GM21526 (cell line): ENCODE measurements at regions not wholly inside any gene's neighbourhood (a gene's known extent, or its start where the extent isn't known, plus 50 kb on each side); places are given as distances from the start of the nearest gene placed in this dataset.

Experiments
- ATAC-seq: cut with Tn5 transposase; IDR thresholded peaks from one replicate; pipeline ENCODE4 v1.9.1; 2021; ENCODE audit warnings: moderate library complexity; ENCODE audit not compliant: unreplicated experiment, low FRiP score

DNA sequence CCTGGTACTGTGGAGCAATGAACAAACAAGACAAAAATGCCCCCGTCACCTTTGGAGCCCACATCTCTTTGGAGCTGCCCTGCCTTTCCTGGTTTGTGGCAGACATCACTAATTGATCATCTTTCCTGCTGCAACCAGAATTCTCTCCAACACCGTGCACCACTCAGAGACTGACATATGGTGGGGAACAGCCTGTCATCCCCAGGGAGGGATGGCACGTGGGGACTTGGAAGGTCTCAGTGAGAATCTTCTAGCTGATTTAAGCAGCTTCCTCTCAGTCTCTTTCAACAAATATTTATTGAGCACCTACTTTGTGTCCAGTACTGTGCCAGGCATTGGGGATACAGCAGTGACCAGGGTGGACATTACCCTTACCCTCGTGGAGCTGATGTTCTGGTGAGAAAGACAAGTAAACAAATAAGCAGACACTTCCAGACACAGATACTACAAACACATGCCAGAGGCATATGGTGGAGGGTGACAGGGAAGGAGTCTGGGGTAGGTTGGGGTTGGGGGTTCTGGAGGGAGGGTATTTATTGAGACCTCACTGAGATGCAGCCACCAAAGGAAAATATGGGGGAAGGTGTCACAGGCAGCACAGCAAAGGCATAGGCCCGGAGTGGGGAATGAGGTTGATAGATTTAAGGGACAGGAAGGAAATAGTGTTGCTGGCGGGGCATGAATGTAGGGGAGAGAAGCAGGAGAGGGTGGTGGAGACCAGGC, 82.3 kb downstream of the CEBPB start:
- no peak for ATAC-seq

DNA sequence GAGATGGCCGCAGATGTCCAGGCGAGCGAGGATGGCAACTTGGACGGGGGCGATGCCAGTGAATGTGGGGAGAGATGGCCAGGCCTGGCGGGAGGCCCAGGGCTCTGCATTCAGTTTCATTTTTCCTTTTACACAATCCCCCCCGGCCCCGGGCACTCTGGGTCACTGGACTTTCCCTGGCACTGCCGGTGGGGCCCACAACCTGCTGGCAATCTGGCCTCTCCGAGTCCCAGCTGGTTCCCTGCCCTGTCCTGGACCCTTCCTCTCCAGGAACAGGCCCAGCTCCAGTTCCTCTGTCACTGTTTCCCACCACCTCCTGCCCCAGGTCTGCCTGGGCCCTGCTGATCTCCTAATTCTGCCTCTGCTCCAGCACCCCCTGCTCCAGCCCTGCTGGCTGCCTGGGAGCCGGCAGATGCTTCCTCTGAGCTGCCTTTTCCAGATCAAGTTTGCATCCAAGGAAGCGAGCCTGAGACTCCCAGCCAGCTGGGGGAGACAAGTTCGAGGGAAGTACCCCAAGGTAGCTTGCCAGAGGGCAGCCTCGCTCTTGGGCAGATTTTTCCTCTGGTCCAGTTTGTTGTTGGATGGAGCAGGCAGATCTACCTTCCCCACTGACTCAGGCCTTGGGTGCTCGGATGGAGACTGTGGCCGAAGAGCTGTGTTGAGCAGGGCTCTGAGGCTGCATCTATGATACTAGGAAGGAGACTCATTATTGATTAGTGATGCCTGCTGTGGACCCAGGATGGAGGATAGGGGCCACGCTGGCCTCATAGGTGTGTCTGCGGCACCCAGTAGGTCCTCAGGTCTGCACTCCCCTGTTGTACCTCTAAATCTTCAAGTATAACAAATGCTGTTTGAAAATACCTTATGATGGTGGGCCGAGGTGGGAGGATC, 83.2 kb downstream of the CEBPB start:
- no peak for ATAC-seq

DNA sequence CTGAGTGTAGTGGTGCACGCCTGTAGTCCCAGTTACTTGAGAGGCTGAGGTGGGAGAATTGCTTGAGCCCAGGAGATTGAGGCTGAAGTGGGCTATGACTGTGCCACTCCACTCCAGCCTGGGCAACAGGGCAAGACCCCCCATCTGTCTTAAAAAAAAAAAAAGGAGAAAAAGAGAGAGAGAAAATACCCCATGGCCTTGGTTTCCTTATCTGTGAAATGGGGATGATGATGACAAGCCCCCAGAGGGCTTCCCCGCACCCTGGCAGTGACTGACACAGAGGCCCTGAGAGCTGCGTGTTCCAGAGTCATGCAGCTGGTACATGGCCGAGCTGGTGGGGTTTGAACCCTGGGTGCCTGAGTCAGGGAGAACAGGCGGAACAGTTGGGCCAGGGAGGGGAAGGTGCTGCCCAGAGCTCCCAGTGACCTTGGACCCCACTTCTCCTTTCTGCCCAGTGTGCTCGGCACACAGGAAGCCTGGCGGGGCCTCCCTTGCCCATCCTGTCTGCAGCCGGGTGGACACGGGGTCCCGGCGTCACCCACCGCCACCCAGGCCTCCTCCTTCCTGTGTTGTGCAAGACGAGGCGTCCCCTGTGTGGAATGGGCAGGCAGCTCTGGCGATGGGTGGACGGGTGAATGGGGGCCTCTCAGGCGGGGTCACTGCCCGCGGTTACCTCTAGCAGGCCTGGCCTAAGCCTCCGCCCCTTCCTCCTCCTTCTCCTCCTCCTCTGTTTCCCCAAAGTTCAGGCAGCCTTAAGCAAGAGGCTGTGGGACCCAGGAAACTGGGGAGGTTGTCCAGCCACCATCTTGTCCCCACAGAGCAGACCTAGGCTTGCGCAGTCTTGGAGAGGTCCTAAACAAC, 84.2 kb downstream of the CEBPB start:
- no peak for ATAC-seq

DNA sequence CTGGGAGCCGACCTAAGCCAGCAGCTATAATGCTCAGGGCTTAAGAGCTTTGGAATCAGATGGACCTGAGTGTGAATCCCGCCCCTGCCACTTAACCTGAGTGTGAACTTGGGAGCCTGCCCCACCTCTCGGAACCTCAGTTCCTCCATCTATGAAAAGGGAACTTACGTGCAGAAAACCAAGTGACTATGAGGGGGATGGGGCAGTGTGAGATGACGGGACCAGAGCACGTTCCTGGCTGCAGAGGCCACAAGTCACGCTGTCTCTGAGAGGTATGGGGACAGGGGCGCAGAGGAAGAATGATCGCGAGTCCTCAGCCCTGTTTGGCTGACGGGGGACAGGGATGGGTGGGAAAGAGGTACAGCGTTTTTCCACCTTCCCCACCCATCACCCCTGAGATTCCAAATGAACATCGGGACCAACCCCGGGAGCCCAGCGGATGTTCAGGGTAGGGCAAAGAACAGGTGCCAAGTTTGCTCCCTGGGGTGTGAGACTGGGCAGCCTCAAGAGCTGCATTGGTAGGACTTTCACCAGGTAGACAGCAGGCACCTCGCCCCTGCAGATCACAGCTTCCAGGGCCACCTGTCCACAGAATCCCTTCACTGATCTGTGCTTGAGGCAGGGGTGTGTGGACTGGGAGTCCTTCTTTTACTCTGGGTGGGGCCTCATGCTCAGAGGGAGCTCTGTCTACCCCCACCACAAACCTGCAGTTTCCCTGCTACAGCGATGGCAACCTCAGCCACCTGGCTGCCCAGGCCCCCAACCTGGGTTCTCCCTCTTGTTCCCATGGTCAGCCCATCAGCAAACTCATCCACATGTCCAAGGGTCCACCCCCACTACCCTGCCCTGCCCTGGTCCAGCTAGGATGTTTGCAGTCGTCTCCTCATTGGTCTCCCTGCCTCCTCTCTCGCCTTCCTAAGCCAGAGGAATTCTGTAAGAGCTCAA, 85.8 kb downstream of the CEBPB start:
- ATAC-seq, result no peak

DNA sequence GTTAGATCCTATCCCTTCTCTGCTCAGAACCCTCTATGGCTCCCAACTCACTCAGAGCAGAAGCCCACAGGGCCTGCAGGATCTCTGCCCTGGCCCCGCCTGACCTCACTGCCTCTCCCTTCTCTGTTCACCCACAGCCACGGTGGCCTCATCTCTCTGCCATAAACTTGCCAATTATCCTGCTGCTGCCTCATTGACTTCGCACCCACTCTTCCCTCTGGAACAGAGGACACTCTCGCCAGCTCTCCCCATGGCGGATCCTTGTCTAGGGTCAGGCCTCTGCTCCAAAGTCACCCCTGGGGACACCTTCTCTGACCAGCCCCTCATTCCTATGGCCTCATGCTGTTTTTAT, 86.4 kb downstream of the CEBPB start:
- ATAC-seq, result no peak

DNA sequence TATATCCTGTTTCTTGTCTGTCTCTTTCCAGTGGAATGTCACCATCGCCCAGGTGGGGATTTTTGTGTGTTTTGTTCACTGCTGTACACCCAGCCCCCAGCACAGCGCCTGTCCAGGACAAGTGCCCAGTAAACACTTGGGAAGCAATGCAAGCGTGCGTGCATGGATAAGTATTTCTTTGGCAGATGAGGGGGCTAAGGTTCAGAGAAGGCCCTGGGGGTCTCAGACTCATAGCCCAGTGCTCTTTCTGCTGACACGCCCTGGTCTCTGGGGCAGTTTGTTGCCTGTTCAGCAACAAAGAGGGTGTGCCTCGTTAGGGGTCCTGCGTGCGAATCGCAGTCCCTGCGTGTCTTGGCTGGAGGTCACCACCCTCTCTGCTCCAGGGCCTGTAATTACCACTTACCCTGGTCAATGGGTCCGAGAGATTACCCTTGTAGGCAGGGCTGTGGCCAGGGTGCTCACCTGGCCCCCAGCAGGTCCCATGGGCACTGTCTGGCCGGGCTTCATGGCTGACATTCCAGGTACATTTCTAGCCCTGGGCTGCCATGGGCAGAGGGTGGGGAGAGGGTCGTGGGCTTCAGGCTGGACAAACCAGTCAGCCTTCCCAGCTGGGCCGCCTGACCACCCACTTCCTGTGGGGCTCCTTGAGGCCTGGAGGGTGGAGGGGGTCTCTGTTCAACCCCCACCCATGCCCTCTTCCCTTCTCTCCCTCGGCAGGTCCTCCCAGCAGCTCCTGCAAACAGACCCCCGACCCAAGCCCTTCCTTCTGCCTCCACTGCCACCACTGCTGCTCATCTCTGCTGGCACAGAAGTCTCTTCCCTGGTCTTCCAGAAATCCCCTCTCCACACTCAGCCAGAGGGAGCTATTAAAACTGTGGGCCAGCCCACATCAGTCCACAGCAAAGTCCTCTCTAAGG, 87.1 kb downstream of the CEBPB start:
- no peak for ATAC-seq

DNA sequence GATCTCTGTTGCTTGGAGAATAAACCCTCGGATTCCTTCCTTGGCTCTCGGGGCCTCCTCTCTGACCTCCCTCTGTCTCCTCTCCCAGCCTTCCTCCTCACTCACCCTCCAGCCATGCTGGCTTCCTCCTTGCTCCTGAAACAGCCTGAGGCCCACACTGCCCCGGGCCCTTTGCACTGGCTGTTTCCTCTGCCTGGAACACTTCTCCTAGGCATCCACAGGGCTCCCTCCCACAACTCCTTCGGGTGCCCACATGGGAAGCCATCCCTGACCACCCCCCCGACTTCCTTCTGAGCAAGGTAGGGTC, 87.7 kb downstream of the CEBPB start:
- no peak for ATAC-seq

DNA sequence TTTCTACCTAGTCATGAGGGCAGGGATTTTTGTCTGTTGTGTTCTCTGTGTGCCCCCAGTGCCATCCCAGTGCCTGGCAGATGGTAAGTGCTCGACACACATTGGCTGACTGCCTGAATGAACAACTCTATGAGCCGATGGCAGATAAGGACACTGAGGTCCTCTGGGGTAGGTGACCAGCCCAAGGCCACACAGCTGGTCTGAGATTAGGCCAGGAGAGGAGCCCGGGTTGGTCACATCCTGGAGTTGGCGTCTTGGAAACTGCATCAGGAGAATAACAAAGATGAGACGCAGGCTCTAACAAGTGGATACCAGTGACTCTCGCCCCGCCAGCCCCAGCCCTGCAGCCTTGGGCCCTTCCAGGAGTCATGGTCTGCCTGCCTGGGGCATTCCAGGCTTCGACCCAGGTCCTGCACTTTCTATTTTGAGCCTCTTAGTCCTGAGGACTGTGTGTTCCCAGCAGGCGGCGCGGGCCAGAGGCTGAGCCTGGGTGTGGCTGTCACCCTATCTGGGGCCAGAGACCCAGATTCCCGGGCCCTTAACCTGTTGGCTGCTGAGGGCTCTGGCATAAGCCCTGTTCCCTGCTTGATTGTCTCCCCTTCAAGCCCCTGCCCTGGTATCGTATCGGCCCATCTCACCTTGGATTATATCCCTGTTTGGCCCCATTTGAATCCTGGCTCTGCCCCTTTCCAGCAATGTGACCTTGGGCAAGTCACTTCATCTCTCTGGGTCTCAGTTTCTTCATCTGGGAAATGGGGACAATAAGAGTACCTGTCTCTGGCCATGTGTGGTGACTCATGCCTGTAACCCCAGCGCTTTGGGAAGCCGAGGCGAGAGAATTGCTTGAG, 88.3 kb downstream of the CEBPB start:
- ATAC-seq, result no peak

DNA sequence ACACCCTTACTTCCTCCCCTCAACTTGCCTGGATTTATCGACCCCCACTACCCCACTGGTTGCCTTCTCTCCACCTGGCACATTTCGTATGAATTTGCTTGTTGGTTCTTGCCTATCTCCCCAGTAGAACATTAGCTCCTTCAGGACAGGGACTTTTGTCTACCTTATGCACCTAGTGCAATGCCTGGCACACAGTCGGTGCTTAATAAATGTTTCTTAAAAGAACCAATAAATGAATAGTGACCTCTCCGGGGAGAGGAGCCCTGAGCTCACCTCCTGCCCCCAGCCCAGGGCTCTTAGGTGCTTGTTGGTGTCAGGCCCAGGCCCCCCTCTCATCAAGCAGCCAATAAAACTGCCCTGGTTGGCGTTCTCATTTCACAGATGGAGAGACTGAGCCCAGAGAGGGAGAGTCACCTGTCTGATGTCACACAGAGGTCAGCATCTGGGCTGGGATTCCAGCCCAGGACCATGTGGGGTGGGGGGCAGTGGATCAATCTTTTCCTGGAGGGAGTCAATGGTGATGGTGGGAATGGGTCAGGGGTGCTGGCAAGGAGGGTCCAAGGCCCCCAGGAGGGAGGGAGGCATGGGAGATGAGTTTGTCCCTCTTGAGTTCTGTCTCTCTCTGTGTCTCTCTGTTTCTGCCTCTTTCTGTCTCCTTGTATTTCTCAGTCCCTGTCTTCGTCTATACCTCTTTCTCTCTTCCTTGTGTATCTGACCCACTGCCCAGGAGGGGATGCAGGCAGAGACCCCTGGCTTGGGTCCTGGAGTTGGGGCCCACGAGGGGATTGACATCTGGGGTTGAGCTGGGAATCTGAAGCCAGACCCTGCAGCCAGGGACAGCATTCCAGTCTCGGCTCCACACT, 89.6 kb downstream of the CEBPB start:
- ATAC-seq, result no peak

DNA sequence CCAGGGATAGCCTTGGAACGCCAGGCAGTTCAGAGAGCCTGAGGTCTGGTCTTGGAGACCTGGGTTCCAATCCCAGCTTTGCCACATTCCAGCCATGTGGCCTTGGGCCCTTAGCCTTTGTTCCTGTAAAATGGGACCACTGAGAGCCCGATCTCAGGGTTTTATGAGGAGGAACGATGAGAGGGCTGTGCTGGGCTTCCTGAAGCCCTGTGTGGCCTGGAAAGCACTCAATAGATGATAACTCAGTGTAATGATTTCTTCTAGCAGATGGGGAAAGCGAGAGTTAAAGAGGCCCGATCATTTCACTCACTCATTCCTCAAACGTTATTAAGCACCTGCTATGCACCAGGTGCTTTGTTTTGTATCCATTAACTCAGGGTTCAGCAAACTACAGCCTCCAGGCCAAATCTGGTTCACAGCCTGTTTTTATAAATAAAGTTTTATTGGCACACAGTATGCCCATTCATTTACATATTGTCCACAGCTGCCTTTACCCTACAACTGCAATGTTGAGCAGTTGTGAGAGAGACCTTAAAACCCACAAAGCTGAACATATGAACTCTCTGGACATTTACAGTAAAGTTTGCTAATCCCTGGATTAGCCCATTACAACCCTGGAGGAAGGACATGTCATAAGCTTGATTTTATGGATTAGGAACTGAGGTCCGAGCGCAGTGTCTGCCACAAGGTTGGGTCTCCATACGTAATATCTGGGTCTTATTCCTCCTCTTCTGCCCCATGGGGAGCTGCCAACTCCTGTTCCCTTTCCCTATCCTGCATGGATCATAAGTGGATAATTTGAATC, 90.4 kb downstream of the CEBPB start:
- no peak for ATAC-seq

DNA sequence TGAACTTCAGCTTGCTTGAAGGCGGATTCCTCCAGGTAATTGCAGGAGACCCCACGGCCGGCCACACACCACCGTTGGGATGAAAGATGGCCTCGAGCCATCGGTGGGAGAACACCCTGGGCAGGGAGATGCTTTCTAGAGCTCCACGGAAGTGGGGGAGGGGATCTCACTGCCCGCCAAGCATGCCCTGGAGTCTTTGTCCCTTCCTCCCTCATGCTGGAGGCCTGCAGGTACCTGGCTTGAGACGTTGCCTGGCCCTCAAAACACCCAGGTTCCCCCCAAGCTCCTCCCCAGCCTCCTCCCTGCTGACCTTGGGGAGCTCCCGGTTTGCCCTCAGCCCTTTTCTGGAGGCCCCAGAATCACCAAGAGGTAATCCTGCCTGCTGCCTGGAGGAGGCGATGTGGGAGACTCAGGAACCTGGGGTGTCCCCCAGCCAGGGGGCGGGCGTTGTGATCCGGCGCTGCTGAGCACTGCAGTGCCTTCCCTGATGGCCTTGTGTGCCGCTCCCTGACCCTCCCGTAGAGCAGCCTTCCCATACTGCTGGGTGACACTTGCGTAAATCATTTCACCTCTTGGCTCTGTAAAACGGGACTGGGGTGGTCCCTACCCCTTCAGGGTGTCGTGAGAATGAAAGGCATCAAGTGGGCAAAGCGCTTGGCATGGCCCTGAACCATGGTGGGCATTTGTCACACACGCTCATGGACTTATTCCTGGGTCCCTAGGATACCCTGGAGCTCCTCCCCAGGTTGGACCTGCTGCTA, 91.4 kb downstream of the CEBPB start:
- ATAC-seq, result no peak

DNA sequence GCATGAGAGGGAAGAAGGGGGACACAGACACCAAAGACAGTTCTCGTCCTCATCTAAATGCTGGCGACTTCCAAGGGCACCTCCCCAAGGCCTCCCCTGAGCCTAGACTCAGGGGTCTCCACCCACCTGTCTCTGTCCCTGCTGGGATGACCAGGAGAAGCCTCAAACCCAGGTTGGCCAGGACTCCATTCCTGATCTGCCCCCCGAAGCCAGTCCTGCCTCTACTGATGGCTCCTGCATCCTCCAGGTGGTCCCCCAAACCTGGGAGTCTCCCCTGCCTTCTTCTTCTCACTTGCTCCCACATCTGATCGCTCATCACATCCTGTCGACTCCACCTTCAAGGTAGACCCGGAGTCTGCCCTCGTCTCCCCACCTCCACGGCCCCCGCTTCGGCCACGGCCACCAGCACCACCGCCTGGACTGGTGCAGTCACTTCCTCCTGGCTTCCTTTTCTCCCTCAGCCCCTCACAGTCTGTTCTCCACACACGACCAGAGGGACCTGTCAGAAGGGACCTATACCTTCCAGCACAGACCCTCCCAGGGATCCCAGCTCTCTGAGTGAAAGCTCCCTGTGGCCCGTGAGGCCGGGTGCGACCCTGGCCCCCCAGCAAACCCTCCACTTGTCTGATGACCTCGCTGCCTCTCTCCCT, 92.1 kb downstream of the CEBPB start:
- ATAC-seq, result no peak

DNA sequence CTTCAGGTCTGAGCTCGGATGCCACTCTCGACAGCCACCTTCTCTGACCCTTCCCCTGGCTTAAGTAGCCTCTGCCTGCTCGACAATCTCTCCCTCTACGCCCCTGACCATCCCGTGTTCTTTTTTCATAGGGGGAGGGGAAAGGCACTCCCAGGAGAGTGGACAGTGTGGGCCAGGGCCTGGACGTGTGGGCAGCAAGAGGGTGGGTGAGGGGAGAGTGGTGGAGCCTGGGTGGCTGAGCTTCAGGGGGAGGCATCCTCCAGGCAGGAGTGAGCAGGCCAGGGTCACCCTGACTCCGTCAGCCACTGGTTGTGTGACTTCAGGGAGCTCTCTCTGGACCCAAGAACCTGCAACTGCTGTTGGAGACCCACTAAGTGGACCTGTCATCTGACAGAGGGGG, 92.7 kb downstream of the CEBPB start:
- ATAC-seq, result no peak

DNA sequence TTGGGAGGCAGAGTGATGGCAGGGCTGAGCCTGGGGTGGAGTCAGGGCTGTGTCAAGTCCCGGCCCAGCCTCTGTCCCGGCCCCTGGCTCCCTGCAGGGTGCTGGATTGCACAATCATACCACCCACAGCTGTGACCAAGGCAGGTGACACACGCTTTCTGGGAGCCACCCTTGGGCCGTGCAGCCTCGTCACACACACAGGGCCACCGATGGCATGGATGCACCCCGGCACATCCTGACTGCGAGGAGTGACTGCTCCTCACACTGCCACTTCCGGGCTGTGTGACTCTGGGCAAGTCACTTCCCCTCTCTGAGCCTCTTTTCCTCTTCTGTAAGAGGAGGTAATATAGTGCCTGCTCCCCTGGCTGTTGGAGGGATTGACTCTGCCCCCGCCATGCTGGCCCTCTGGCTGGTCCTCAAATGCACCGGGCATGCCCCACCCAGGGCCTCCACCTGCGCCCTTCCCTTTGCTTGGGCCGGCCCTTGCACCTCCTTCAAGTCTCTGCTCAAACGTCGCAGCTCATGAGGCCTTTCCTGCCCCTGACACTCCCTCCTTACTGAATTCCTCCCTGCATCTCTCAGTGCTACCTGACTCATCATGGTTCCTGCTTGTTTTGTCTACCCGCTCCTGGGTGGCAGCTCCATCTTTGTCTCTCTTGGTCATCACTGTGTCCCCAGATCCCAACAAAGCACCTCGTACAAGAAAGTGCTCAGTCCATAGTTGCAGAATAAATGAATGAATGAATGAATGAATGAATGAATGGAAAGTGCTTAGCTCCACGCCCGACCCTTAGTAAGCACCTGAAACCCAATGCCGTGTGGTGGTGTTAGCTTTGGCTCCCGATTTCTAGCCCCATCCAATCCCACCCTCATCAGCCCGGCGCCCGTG, 93.5 kb downstream of the CEBPB start:
- no peak for ATAC-seq
